Neural cell (in vitro differentiated cells): ENCODE measurements at regions not wholly inside any gene's neighbourhood (a gene's known extent, or its start where the extent isn't known, plus 50 kb on each side); places are given as distances from the start of the nearest gene placed in this dataset.

Experiments
- EZH2 ChIP-seq: fragments of 200-600, 300-800 bp; shearing (Covaris generic), sonication (generic); IDR thresholded peaks from 2 replicates; pipeline ENCODE4 v1.6.1; 2014; ENCODE audit warnings: antibody characterized with exemption, low read length, borderline replicate concordance, mild to moderate bottlenecking; ENCODE audit not compliant: insufficient read depth, poor library complexity, severe bottlenecking
- POLR2AphosphoS5 ChIP-seq: IDR thresholded peaks from 2 replicates; pipeline ENCODE4 v1.6.1; 2012
- TAF1 ChIP-seq: IDR thresholded peaks from 2 replicates; pipeline ENCODE4 v1.6.1; 2012; ENCODE audit warnings: low read depth
- TF ChIP-seq, protein P1 (sequence below): fragments of 450-650 bp; IDR thresholded peaks from 2 replicates; pipeline ENCODE4 v1.5.1; 2014; ENCODE audit warnings: antibody characterized with exemption, mild to moderate bottlenecking, moderate library complexity; ENCODE audit not compliant: poor library complexity, severe bottlenecking
- TF ChIP-seq, protein P2 (sequence below): IDR thresholded peaks from 2 replicates; pipeline ENCODE4 v1.6.1; 2012; ENCODE audit warnings: borderline replicate concordance

DNA sequence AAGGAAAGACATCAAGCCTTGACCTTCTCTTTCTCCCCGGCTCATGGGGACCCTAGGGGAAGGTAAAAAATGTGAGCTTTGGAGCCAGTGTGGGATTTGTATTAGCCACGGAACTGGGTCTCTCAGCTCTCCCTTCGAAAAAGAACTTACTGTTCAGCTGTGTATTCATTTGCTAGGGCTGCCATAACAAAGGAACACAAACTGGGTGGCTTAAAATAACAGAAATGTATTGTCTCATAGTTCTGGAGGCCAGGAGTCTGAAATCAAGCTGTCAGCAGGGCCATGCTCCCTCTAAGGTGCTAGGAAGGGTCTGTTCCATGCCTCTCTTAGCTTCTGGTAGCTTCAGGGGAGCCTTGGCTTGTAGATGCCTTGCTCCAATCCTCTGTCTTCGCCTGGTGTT, 83.5 kb upstream of the SLC2A1 start:
- TF ChIP-seq, protein P1, sequence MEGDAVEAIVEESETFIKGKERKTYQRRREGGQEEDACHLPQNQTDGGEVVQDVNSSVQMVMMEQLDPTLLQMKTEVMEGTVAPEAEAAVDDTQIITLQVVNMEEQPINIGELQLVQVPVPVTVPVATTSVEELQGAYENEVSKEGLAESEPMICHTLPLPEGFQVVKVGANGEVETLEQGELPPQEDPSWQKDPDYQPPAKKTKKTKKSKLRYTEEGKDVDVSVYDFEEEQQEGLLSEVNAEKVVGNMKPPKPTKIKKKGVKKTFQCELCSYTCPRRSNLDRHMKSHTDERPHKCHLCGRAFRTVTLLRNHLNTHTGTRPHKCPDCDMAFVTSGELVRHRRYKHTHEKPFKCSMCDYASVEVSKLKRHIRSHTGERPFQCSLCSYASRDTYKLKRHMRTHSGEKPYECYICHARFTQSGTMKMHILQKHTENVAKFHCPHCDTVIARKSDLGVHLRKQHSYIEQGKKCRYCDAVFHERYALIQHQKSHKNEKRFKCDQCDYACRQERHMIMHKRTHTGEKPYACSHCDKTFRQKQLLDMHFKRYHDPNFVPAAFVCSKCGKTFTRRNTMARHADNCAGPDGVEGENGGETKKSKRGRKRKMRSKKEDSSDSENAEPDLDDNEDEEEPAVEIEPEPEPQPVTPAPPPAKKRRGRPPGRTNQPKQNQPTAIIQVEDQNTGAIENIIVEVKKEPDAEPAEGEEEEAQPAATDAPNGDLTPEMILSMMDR, result no peak
- TF ChIP-seq TAF1, result no peak
- no peak for TF ChIP-seq POLR2AphosphoS5
- TF ChIP-seq, protein P2, sequence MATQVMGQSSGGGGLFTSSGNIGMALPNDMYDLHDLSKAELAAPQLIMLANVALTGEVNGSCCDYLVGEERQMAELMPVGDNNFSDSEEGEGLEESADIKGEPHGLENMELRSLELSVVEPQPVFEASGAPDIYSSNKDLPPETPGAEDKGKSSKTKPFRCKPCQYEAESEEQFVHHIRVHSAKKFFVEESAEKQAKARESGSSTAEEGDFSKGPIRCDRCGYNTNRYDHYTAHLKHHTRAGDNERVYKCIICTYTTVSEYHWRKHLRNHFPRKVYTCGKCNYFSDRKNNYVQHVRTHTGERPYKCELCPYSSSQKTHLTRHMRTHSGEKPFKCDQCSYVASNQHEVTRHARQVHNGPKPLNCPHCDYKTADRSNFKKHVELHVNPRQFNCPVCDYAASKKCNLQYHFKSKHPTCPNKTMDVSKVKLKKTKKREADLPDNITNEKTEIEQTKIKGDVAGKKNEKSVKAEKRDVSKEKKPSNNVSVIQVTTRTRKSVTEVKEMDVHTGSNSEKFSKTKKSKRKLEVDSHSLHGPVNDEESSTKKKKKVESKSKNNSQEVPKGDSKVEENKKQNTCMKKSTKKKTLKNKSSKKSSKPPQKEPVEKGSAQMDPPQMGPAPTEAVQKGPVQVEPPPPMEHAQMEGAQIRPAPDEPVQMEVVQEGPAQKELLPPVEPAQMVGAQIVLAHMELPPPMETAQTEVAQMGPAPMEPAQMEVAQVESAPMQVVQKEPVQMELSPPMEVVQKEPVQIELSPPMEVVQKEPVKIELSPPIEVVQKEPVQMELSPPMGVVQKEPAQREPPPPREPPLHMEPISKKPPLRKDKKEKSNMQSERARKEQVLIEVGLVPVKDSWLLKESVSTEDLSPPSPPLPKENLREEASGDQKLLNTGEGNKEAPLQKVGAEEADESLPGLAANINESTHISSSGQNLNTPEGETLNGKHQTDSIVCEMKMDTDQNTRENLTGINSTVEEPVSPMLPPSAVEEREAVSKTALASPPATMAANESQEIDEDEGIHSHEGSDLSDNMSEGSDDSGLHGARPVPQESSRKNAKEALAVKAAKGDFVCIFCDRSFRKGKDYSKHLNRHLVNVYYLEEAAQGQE, result no peak
- no peak for TF ChIP-seq EZH2
